ENCODE measurements at regions not wholly inside any gene's neighbourhood (a gene's known extent, or its start where the extent isn't known, plus 50 kb on each side); places are given as distances from the start of the nearest gene placed in this dataset.

DNA sequence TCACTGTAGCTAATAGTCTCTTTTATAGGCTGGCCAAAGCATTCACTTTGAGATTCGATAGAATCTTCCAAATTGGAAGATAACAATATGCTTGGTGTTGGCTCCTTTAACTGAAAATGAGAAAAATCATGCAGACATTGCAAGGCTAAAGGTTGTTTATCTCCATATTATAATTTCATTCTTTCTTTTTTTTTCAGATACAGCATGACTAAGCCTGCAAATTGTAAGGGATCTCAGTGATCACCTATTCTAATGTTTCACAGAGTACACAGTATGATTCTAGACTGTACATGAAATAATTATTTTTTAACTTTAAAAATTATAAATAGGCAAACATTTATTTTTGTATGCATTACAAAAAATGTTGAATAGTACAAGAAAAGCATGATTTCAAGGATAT, 451.7 kb upstream of the DDI1 start:
- no peak overlapping the region for H3K4me3 ChIP-seq (ENCODE audit: low read length)
- H3K27ac ChIP-seq (ENCODE audit: low read length), result no peak overlapping the region
- no peaks in the 10 kb centered on the region for H3K9me3 ChIP-seq (ENCODE audit: insufficient read depth, low read depth, low read length)
- H3K9ac ChIP-seq (ENCODE audit: low read depth, low read length), result no peak overlapping the region
- H3K4me1 ChIP-seq (ENCODE audit: insufficient read depth, low read length), result peaks cover 4% of the 10 kb centered on the region
- H3K27me3 ChIP-seq (ENCODE audit: insufficient read depth, low read length), result no peaks in the 10 kb centered on the region
- no peaks in the 10 kb centered on the region for H3K36me3 ChIP-seq (ENCODE audit: insufficient read depth, low read depth, low read length)

DNA sequence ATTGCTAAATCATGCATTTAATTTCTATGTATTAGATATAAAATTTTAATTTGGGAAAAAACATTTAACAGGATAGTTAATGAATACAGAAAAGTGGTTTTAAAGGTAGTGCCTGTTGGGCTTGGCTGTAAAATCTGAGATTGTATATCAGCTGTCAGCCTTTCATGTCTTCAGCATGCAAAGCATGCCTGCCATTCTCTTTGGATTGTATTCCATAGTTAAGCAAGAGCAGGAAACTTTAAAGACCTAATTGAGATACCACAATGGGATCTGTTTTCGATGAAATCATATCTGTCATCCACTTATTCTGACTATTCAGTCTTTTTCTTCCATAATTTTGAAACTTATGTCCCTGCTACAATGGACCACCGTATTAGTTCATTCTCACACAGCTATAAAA, 451.0 kb upstream of the DDI1 start:
- H3K9ac ChIP-seq (ENCODE audit: low read depth, low read length), result no peak overlapping the region
- H3K27ac ChIP-seq (ENCODE audit: low read length), result no peak overlapping the region
- H3K27me3 ChIP-seq (ENCODE audit: insufficient read depth, low read length), result no peaks in the 10 kb centered on the region
- no peaks in the 10 kb centered on the region for H3K9me3 ChIP-seq (ENCODE audit: insufficient read depth, low read depth, low read length)
- peaks cover 4% of the 10 kb centered on the region for H3K4me1 ChIP-seq (ENCODE audit: insufficient read depth, low read length)
- no peak overlapping the region for H3K4me3 ChIP-seq (ENCODE audit: low read length)
- no peaks in the 10 kb centered on the region for H3K36me3 ChIP-seq (ENCODE audit: insufficient read depth, low read depth, low read length)

DNA sequence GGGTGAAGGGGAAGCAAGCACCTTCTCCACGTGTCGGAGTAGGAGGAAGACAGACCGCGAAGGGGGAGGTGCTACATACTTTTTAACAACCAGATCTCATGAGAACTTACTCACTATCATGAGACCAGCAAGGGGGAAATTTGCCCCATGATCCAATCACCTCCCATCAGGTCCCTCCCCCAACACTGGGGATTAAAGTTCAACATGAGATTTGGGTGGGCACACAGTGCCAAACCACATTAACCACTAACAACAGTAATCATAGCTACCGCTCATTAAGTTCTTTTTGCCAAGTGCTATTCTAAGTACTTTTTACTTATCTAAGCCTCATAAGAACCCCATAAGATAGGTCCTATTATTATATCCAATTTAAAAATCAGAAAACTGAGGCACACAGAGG, 450.5 kb upstream of the DDI1 start:
- Histone ChIP-seq H3K9me3 (ENCODE audit: insufficient read depth, low read depth, low read length) (no peaks in the 10 kb centered on the region), H3K4me3 (ENCODE audit: low read length) (no peak overlapping the region), H3K4me1 (ENCODE audit: insufficient read depth, low read length) (peaks cover 4% of the 10 kb centered on the region), H3K27me3 (ENCODE audit: insufficient read depth, low read length) (no peaks in the 10 kb centered on the region), H3K36me3 (ENCODE audit: insufficient read depth, low read depth, low read length) (no peaks in the 10 kb centered on the region), H3K9ac (ENCODE audit: low read depth, low read length) (no peak overlapping the region), H3K27ac (ENCODE audit: low read length) (no peak overlapping the region)

DNA sequence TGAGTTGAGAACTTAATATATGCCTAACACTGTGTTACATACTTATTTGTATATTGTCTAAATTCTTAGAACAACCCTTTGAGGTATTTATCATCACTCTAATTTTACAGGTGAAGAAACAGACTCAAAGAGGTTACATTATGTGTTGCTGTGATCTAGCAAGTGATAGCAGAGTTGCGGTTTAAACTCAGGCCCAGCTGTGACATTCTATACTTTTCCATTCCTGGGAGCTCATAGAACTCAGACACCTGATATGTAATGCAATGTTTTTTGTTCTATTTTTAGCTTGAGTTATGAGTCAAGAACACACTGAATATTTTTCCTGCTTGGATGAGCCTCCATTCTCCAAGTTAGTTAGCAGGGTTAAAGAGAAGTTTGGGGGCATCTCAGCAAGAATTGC, 449.7 kb upstream of the DDI1 start:
- Histone ChIP-seq H3K4me1 (ENCODE audit: insufficient read depth, low read length) (peaks cover 3% of the 10 kb centered on the region), H3K9me3 (ENCODE audit: insufficient read depth, low read depth, low read length) (no peaks in the 10 kb centered on the region), H3K27ac (ENCODE audit: low read length) (no peak overlapping the region), H3K27me3 (ENCODE audit: insufficient read depth, low read length) (no peaks in the 10 kb centered on the region), H3K36me3 (ENCODE audit: insufficient read depth, low read depth, low read length) (no peaks in the 10 kb centered on the region), H3K4me3 (ENCODE audit: low read length) (no peak overlapping the region), H3K9ac (ENCODE audit: low read depth, low read length) (no peak overlapping the region)

DNA sequence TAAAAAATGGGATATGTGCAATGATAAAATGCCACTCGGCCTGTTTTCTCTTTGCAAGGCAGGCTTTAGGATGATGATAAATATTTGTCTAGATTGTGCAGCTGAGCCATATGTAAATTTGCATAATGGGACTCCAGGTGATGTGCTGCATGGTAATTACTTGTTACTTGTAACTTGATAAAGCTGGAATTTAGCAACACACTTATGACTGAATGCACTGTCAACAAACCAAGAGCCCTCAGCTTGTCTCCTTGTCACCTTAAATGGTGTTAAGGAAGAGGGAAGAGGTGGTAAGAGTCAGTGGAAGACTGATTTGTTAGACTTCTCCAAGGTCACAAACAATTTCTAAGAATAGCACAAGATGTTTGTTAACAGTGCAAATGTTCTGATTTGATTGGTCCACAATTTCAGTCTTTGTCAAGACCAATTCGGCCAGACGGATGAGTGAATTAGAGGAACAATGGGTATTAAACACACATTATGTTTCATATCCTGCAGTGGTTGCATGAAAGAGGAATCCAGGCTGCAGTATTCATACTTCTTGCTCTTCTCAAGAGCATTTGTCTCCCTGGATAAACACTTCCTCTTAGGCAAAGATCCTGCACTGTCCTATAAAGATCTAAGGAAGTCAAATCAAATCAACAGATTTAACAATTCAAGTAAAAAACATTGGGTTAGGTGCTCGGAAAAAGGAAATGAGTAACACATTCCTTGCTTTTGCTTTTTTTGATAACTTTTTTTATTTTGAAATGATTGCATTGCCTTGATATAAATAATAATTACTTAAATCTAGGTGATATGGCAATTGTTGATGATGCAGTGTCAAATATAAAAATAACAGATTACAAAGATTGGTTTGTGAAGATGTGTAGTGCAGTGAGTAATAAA, 448.3 kb upstream of the DDI1 start:
- H3K27me3 ChIP-seq (ENCODE audit: insufficient read depth, low read length), result no peaks in the 10 kb centered on the region
- no peak overlapping the region for H3K4me3 ChIP-seq (ENCODE audit: low read length)
- no peaks in the 10 kb centered on the region; the same call in 1 of the 2 replicates for H3K4me1 ChIP-seq (ENCODE audit: insufficient read depth, low read length)
- no peaks in the 10 kb centered on the region for H3K9me3 ChIP-seq (ENCODE audit: insufficient read depth, low read depth, low read length)
- H3K27ac ChIP-seq (ENCODE audit: low read length), result no peak overlapping the region
- no peak overlapping the region for H3K9ac ChIP-seq (ENCODE audit: low read depth, low read length)
- H3K36me3 ChIP-seq (ENCODE audit: insufficient read depth, low read depth, low read length), result no peaks in the 10 kb centered on the region

DNA sequence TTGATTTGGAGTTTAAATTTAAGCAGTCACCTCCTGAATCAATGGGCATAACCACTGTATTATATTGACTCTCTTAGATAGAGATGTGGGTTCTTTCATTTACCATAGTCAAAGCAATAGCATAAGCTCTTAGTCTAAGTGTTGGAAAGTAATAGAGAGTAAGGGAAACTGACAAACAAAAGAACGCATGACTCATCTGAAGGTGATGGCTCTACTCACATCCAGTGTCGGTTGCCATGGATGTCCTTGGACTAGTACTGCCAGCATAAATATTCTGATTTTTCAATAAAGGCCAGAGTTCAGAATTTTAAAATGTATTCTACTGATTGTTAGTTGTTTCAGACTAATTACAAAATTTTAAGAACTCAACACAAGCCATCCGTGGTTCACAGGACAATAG, 444.9 kb upstream of the DDI1 start:
- H3K4me3 ChIP-seq (ENCODE audit: low read length), result no peak overlapping the region
- H3K27ac ChIP-seq (ENCODE audit: low read length), result no peak overlapping the region
- H3K4me1 ChIP-seq (ENCODE audit: insufficient read depth, low read length), result no peaks in the 10 kb centered on the region
- no peaks in the 10 kb centered on the region; the same call in 1 of the 2 replicates for H3K9me3 ChIP-seq (ENCODE audit: insufficient read depth, low read depth, low read length)
- H3K36me3 ChIP-seq (ENCODE audit: insufficient read depth, low read depth, low read length), result no peaks in the 10 kb centered on the region
- H3K27me3 ChIP-seq (ENCODE audit: insufficient read depth, low read length), result no peaks in the 10 kb centered on the region
- no peak overlapping the region for H3K9ac ChIP-seq (ENCODE audit: low read depth, low read length)

DNA sequence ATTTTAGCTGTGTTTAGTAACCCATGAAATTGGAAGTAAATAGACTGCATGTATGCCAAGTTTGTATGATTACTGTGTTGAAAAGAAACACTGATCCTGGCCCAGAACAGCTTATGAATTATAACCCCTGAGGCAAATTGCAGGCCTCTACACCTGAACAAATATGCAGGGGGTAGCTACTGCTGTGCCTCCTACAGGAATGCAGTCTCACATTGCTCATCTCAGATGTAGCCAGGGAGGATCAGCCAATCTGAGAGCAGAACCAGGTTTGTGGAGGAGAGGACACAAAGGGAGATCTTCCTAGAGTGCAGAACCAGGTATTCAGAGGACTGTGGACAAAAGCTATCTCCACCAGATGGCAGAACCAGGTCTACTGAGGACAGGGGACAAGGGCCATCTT, 442.2 kb upstream of the DDI1 start:
- Histone ChIP-seq H3K9ac (ENCODE audit: low read depth, low read length) (no peak overlapping the region), H3K36me3 (ENCODE audit: insufficient read depth, low read depth, low read length) (no peaks in the 10 kb centered on the region), H3K4me1 (ENCODE audit: insufficient read depth, low read length) (no peaks in the 10 kb centered on the region), H3K27me3 (ENCODE audit: insufficient read depth, low read length) (no peaks in the 10 kb centered on the region), H3K4me3 (ENCODE audit: low read length) (no peak overlapping the region), H3K27ac (ENCODE audit: low read length) (no peak overlapping the region), H3K9me3 (ENCODE audit: insufficient read depth, low read depth, low read length) (no peaks in the 10 kb centered on the region; the same call in 1 of the 2 replicates)

DNA sequence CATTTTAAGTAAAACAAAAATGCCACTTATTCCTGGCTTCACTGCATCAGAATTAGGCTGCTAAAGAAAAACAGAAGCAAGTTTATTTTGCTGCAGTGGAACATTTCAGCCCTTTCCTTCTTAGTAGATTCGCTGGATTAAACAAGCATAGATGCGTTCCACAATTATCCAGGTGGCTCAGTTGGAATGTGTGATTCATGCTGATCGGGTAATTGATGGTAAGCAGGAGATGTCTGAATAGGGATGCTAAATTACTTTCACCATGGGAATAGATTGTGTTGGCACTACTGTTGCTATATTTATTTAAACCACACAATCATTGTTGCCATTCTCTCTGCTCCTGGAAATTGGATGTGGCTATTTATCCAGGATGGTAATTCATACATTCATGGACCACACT, 440.1 kb upstream of the DDI1 start:
- Histone ChIP-seq H3K27ac (ENCODE audit: low read length) (no peak overlapping the region), H3K4me3 (ENCODE audit: low read length) (no peak overlapping the region), H3K9me3 (ENCODE audit: insufficient read depth, low read depth, low read length) (no peaks in the 10 kb centered on the region; the same call in 1 of the 2 replicates)

DNA sequence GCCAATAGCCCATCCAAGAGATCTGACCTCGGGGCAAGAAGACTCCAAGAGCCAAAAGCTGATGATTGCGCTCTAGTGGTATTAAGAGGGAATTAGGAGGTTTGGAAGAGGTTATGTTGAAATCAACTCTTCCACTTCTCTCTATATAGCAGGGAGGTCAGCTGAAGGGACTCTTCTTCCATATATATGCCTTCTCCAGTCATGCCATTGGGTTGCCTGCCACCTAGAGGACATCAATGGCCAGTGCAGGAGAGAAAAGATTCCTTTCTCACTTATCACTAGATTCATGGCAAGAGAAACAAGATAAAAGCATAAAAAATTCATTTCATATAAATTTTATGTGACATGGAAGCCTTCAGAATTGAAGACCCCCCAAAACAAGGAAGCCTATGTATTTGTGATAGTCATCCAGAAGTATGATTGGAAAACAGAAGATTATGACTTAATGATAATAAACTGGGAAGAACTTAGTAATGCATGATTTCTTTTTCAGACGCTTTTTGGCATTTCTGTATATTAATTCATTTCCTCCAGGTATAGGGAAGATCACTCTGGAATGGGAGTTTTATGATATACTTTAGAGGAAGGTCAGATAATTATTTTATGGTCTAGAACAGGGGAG, 435.1 kb upstream of the DDI1 start:
- H3K36me3 ChIP-seq (ENCODE audit: insufficient read depth, low read depth, low read length), result no peaks in the 10 kb centered on the region
- no peaks in the 10 kb centered on the region for H3K27me3 ChIP-seq (ENCODE audit: insufficient read depth, low read length)
- no peak overlapping the region for H3K27ac ChIP-seq (ENCODE audit: low read length)
- H3K9ac ChIP-seq (ENCODE audit: low read depth, low read length), result no peak overlapping the region
- no peak overlapping the region for H3K4me3 ChIP-seq (ENCODE audit: low read length)
- no peaks in the 10 kb centered on the region for H3K4me1 ChIP-seq (ENCODE audit: insufficient read depth, low read length)
- no peaks in the 10 kb centered on the region for H3K9me3 ChIP-seq (ENCODE audit: insufficient read depth, low read depth, low read length)

More for the DNA sequence above, 440.1 kb upstream of the DDI1 start:
- Histone ChIP-seq H3K36me3 (ENCODE audit: insufficient read depth, low read depth, low read length) (no peaks in the 10 kb centered on the region), H3K9ac (ENCODE audit: low read depth, low read length) (no peak overlapping the region), H3K27me3 (ENCODE audit: insufficient read depth, low read length) (no peaks in the 10 kb centered on the region), H3K4me1 (ENCODE audit: insufficient read depth, low read length) (no peaks in the 10 kb centered on the region)

DNA sequence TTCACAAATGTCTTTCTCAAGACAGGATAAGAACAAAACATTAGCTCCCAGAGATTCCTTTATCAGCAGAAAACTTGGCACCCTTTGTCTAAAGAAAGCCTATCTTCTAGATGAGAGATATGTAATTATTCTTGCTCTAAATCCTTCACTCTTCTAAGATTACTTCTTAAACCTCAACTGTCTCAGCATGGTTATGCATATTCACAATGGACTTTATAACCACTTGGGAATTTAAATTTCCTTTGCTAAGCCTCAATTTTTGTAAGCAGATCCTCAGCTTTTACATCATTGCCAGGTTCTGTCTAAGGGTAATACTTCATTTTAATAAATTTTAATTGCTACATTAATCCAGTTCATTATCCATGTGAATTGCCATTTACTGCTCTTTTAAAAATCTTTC, 433.6 kb upstream of the DDI1 start:
- no peaks in the 10 kb centered on the region for H3K36me3 ChIP-seq (ENCODE audit: insufficient read depth, low read depth, low read length)
- H3K27me3 ChIP-seq (ENCODE audit: insufficient read depth, low read length), result no peaks in the 10 kb centered on the region
- no peak overlapping the region for H3K9ac ChIP-seq (ENCODE audit: low read depth, low read length)
- no peak overlapping the region for H3K4me3 ChIP-seq (ENCODE audit: low read length)
- H3K4me1 ChIP-seq (ENCODE audit: insufficient read depth, low read length), result no peaks in the 10 kb centered on the region
- H3K27ac ChIP-seq (ENCODE audit: low read length), result no peak overlapping the region
- no peaks in the 10 kb centered on the region for H3K9me3 ChIP-seq (ENCODE audit: insufficient read depth, low read depth, low read length)

DNA sequence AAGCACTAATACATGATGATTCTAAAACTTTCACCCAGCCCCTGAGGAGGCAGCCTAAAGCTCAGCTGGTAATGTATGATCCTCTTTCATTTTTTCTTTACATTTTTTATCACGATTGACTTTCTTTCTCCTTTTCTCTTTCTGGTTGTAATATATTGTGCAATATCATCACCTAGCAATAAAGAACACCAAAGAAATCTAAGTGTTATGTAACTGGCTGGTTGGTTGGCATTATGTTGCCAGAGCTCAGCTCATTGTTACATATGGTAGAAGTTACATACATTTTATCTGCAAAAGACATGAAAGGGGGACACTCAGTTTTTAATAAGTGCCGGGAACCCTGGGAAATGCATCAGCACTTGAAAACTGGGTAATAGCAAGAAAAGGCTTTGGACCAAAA, 432.1 kb upstream of the DDI1 start:
- H3K4me3 ChIP-seq (ENCODE audit: low read length), result no peak overlapping the region
- peaks cover 5% of the 10 kb centered on the region; the same call in 1 of the 2 replicates for H3K9me3 ChIP-seq (ENCODE audit: insufficient read depth, low read depth, low read length)
- no peaks in the 10 kb centered on the region for H3K27me3 ChIP-seq (ENCODE audit: insufficient read depth, low read length)
- H3K36me3 ChIP-seq (ENCODE audit: insufficient read depth, low read depth, low read length), result no peaks in the 10 kb centered on the region
- H3K4me1 ChIP-seq (ENCODE audit: insufficient read depth, low read length), result no peaks in the 10 kb centered on the region
- no peak overlapping the region for H3K9ac ChIP-seq (ENCODE audit: low read depth, low read length)
- H3K27ac ChIP-seq (ENCODE audit: low read length), result no peak overlapping the region

DNA sequence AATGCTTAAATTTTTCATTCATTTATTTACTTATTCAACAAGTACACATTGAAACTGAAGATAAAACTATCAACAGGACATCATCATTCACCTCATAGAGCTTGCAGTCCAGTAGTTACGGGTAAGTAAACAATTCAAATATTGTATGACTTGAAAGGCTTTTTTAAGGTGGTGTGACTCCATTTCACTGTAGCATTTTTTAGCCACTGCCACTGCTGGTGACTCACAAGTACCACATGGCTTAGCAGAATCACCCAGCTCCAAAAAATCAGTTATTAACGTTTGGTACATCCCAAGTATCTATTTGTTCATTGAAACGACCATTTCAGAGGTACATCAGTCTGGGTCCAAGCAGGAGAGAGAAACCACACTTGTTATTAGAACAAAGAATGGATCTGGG, 427.9 kb upstream of the DDI1 start:
- Histone ChIP-seq H3K4me1 (ENCODE audit: insufficient read depth, low read length) (no peaks in the 10 kb centered on the region), H3K27ac (ENCODE audit: low read length) (no peak overlapping the region), H3K9ac (ENCODE audit: low read depth, low read length) (no peak overlapping the region), H3K4me3 (ENCODE audit: low read length) (no peak overlapping the region), H3K9me3 (ENCODE audit: insufficient read depth, low read depth, low read length) (peaks cover 5% of the 10 kb centered on the region; the same call in 1 of the 2 replicates), H3K36me3 (ENCODE audit: insufficient read depth, low read depth, low read length) (no peaks in the 10 kb centered on the region), H3K27me3 (ENCODE audit: insufficient read depth, low read length) (no peaks in the 10 kb centered on the region)
